ENCODE measurements at regions not wholly inside any gene's neighbourhood (a gene's known extent, or its start where the extent isn't known, plus 50 kb on each side); places are given as distances from the start of the nearest gene placed in this dataset.

DNA sequence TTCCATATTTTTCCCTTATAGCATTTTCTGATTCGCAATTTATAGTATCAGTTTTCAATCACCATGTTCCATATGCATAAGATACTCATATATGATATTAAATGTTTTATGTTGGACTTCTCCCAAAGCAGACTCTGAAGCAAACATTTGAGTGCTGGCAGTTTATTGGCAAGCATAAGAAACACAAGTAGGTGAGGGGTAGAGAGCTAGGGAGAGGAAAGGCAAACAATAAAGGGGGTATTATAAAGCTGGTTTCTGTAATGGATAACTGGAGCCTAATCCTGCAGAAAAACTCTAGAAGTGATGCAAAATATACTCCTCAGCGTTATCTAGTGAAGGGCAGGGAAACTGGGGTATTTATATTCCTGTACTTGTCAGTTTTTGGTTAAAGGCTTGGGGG lies 491.5 kb upstream of the TGFBR2 start:
- Mint-ChIP-seq H3K27ac (no peak overlapping the region), H3K4me3 (no peak overlapping the region), H3K36me3 (no peaks in the 10 kb centered on the region), H3K9me3 (peaks cover 5% of the 10 kb centered on the region), H3K4me1 (peaks cover 21% of the 10 kb centered on the region), H3K27me3 (ENCODE audit: low read depth) (no peaks in the 10 kb centered on the region)
- no peak for DNase-seq (ENCODE audit: low spot score in 2 of 2, unreplicated experiment in 2 of 2)
- TF ChIP-seq CTCF (IDR thresholded peaks at IDR 0.05; ENCODE audit: unreplicated experiment): no peak

DNA sequence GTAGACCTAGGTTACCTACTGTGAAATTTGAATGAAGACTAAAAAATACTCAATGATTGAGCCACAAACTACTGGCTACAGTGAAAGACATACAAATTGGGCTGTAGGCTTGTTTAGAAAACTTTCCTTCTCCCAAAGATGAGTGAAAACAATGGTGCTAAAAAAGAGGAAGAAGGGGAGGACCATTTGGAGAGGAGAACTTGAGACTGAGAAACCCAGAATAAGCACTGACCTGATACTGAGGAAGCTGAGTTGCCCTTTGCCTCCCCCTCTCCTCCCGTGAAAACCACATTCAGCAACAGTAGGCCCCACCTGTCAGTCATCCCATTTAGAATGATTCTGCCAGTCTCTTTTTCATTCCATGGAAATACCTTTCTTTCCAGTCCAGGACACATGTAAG lies 484.0 kb upstream of the TGFBR2 start:
- H3K27ac Mint-ChIP-seq: no peak overlapping the region
- peaks cover 35% of the 10 kb centered on the region for H3K9me3 Mint-ChIP-seq
- no peak for DNase-seq (ENCODE audit: low spot score in 2 of 2, unreplicated experiment in 2 of 2)
- no peaks in the 10 kb centered on the region for H3K36me3 Mint-ChIP-seq
- no peak for TF ChIP-seq CTCF (IDR thresholded peaks at IDR 0.05; ENCODE audit: unreplicated experiment)
- peaks cover 3% of the 10 kb centered on the region for H3K4me1 Mint-ChIP-seq
- H3K4me3 Mint-ChIP-seq: no peak overlapping the region
- no peaks in the 10 kb centered on the region for H3K27me3 Mint-ChIP-seq (ENCODE audit: low read depth)

GRCh38 chr3:30123224-30123623 lies 483.2 kb upstream of the TGFBR2 start:
- Mint-ChIP-seq H3K4me1 (peaks cover 3% of the 10 kb centered on the region), H3K4me3 (no peak overlapping the region), H3K27me3 (ENCODE audit: low read depth) (no peaks in the 10 kb centered on the region), H3K9me3 (peaks cover 42% of the 10 kb centered on the region), H3K27ac (no peak overlapping the region), H3K36me3 (no peaks in the 10 kb centered on the region)
- TF ChIP-seq CTCF (IDR thresholded peaks at IDR 0.05; ENCODE audit: unreplicated experiment): no peak
- no peak for DNase-seq (ENCODE audit: low spot score in 2 of 2, unreplicated experiment in 2 of 2)

GRCh38 chr3:30123755-30124154 lies 482.6 kb upstream of the TGFBR2 start:
- peaks cover 3% of the 10 kb centered on the region for H3K4me1 Mint-ChIP-seq
- H3K27me3 Mint-ChIP-seq (ENCODE audit: low read depth): no peaks in the 10 kb centered on the region
- no peak overlapping the region for H3K4me3 Mint-ChIP-seq
- H3K36me3 Mint-ChIP-seq: no peaks in the 10 kb centered on the region
- DNase-seq (ENCODE audit: low spot score in 2 of 2, unreplicated experiment in 2 of 2): no peak
- H3K27ac Mint-ChIP-seq: no peak overlapping the region
- no peak for TF ChIP-seq CTCF (IDR thresholded peaks at IDR 0.05; ENCODE audit: unreplicated experiment)
- peaks cover 47% of the 10 kb centered on the region for H3K9me3 Mint-ChIP-seq

DNA sequence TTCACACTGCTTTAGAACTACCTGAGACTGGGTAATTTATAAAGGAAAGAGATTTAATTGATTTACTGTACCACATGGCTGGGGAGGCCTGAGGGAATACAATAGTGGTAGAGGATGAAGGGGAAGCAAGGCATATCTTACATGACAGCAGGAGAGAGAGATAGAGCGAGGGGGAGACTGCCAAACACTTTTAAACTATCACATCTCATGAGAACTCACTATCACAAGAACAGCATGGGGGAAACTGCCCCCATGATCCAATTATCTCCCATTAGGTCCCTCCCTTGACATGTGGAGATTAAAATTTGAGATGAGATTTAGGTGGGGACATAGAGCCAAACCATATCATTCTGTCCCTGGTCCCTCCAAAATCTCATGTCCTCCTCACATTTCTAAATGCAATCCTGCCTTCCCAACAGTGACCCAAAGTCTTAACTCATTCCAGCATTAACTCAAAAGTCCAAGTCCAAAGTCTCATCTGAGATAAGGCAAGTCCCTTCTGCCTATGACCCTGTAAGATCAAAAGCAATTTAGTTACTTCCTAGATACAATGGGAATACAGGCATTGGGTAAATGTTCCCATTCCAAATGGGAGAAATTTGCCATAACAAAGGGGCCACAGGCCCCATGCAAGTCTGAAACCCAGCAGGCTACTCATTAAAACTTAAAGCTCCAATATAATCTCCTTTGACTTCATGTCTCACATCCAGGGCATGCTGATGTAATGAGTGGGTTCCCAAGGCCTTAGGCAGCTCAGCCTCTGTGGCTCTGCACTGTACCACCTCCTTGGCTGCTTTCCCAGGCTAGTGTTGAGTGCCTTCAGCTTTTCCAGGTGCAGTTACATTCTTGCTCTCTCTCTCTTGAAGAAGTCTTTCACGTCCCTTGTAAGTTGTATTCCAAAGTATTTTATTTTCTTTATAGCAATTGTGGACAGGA lies 481.7 kb upstream of the TGFBR2 start:
- peaks cover 45% of the 10 kb centered on the region for H3K9me3 Mint-ChIP-seq
- no peaks in the 10 kb centered on the region for H3K27me3 Mint-ChIP-seq (ENCODE audit: low read depth)
- no peak overlapping the region for H3K4me3 Mint-ChIP-seq
- TF ChIP-seq CTCF (IDR thresholded peaks at IDR 0.05; ENCODE audit: unreplicated experiment): no peak
- no peaks in the 10 kb centered on the region for H3K36me3 Mint-ChIP-seq
- no peak overlapping the region for H3K27ac Mint-ChIP-seq
- H3K4me1 Mint-ChIP-seq: peaks cover 3% of the 10 kb centered on the region
- no peak for DNase-seq (ENCODE audit: low spot score in 2 of 2, unreplicated experiment in 2 of 2)
